ENCODE measurements at regions not wholly inside any gene's neighbourhood (a gene's known extent, or its start where the extent isn't known, plus 50 kb on each side); places are given as distances from the start of the nearest gene placed in this dataset.
"Not testable (repeated sequence)": the region's sequence is repeated elsewhere in the genome, so short reads cannot be mapped to it uniquely, and the experiment has no call there.

- no peak for DNase-seq (ENCODE audit: low read depth)
Observed at GRCh38 chr9:38128752-38129270, 59.8 kb upstream of the SHB start.

GRCh38 chr9:38127271-38127839 is 58.3 kb upstream of the SHB start:
- DNase-seq (ENCODE audit: low read depth), result peak; percentile 68

GRCh38 chr9:38126730-38127129 is 57.7 kb upstream of the SHB start:
- DNase-seq (ENCODE audit: low read depth), result peak; percentile 16

GRCh38 chr9:38125889-38126288 is 56.9 kb upstream of the SHB start:
- peak; percentile 35 for DNase-seq (ENCODE audit: low read depth)

GRCh38 chr9:38123359-38123758 is 54.3 kb upstream of the SHB start:
- not testable (repeated sequence) for DNase-seq (ENCODE audit: low read depth)

GRCh38 chr9:38120961-38121360 is 51.9 kb upstream of the SHB start:
- no peak for DNase-seq (ENCODE audit: low read depth)

- no peak for DNase-seq (ENCODE audit: low read depth)
Observed at GRCh38 chr9:38119560-38120236, 50.7 kb upstream of the SHB start.

GRCh38 chr9:38118862-38119438 is 49.9 kb upstream of the SHB start:
- no peak for DNase-seq (ENCODE audit: low read depth)
